HepG2 (cell line): ENCODE measurements at regions not wholly inside any gene's neighbourhood (a gene's known extent, or its start where the extent isn't known, plus 50 kb on each side); places are given as distances from the start of the nearest gene placed in this dataset.

Experiments
- ATAC-seq: fragments of 200-7000 bp; cut with Tn5 transposase; 3 replicates; pipeline ENCODE4 v1.9.1; 2020; ENCODE audit warnings: mild to moderate bottlenecking, moderate library complexity
- BruUV-seq: library from RNA; stranded (reverse); fragments of 400-500 nt; replicated peaks from 2 replicates; lab custom pipeline; 2021; lab: Mats Ljungman, UMichigan
- CTCF ChIA-PET: fragments of 300-600 bp; formaldehyde crosslinking; extraction: SDS; loops from one replicate; lab custom pipeline; 2021; ENCODE audit warnings: low total read pairs, inconsistent platforms, low intra/inter-chr PET ratio; lab: Yijun Ruan, JAX
- POLR2A ChIA-PET: fragments of 350-600 bp; sonication (Branson Sonifier 250); formaldehyde crosslinking; loops from one replicate; lab custom pipeline; 2020; ENCODE audit warnings: antibody characterized with exemption, inconsistent platforms; lab: Yijun Ruan, JAX
- DNase-seq: peaks from one replicate; pipeline ENCODE4 v3.0.0-alpha.2; 2015; ENCODE audit warnings: low spot score
- FAIRE-seq: peaks from 3 replicates; lab custom pipeline; 2011; peaks lifted over from hg19 to GRCh38; lab: Jason Lieb, UNC
- H2AFZ ChIP-seq: one replicate; pipeline ENCODE4 v1.6.1; 2011; ENCODE audit warnings: low read length, inconsistent platforms
- H3K27ac ChIP-seq: fragments of 300-600 bp; 3 replicates; pipeline ENCODE4 v1.8.0; 2011; ENCODE audit warnings: mixed run types, mild to moderate bottlenecking, mixed read lengths, low read length, inconsistent platforms; ENCODE audit not compliant: insufficient read depth; ENCODE audit errors: extremely low read length
- H3K27me3 ChIP-seq, 2 experiments: fragments of 200-600 bp in 1 of 2; 2 replicates in 1 of 2; 3 replicates in 1 of 2; pipeline versions ENCODE4 v1.6.0 to v1.8.0; 2011; ENCODE audit warnings: low read length in 2 of 2, mild to moderate bottlenecking in 2 of 2, moderate library complexity in 2 of 2, inconsistent platforms in 1 of 2; ENCODE audit not compliant: insufficient read depth in 2 of 2, control insufficient read depth in 1 of 2
- H3K36me3 ChIP-seq, 2 experiments: fragments of 200-600 bp in 1 of 2; replicated peaks in 1 of 2; 2 replicates in 1 of 2; 3 replicates in 1 of 2; pipeline versions ENCODE4 v1.5.1 to v1.8.0; 2011; ENCODE audit warnings: low read length in 2 of 2, inconsistent platforms in 1 of 2; ENCODE audit not compliant: insufficient read depth in 2 of 2, control insufficient read depth in 1 of 2
- H3K4me1 ChIP-seq: 2 replicates; pipeline ENCODE4 v1.5.1; 2012; ENCODE audit warnings: low read length, inconsistent platforms; ENCODE audit not compliant: insufficient read depth
- H3K4me2 ChIP-seq: 2 replicates; pipeline ENCODE4 v1.6.0; 2011; ENCODE audit warnings: low read depth, low read length, inconsistent platforms
- H3K4me3 ChIP-seq, 3 experiments: fragments of 200-600 bp in 1 of 3; sonication (generic), shearing (Covaris generic) in 1 of 3; replicated peaks in 1 of 3; 2 replicates each; pipeline ENCODE4 v1.5.1; 2011 to 2016; ENCODE audit warnings: low read length in 3 of 3, inconsistent platforms in 2 of 3, low read depth in 2 of 3, mild to moderate bottlenecking in 2 of 3, control low read depth in 1 of 3, mixed read lengths in 1 of 3; ENCODE audit not compliant: insufficient read depth in 1 of 3
- H3K79me2 ChIP-seq: one replicate; pipeline ENCODE4 v1.6.1; 2011; ENCODE audit warnings: low read length, inconsistent platforms; ENCODE audit not compliant: insufficient read depth
- H3K9ac ChIP-seq: 2 replicates; pipeline ENCODE4 v1.6.0; 2011; ENCODE audit warnings: mild to moderate bottlenecking, low read depth, low read length, inconsistent platforms; ENCODE audit not compliant: insufficient read depth
- H3K9me3 ChIP-seq: 2 replicates; pipeline ENCODE4 v1.5.1; 2012; ENCODE audit warnings: mild to moderate bottlenecking, low read length
- H4K20me1 ChIP-seq: 2 replicates; pipeline ENCODE4 v1.6.0; 2011; ENCODE audit warnings: inconsistent platforms, mild to moderate bottlenecking, low read length, moderate library complexity; ENCODE audit not compliant: insufficient read depth
- DRAP1 ChIP-seq: IDR thresholded peaks from 2 replicates; pipeline ENCODE4 v1.6.1; 2016; ENCODE audit warnings: missing genetic modification reagents, missing compliant biosample characterization
- E2F2 ChIP-seq: sonication (generic); formaldehyde crosslinking; IDR thresholded peaks from 2 replicates; pipeline ENCODE4 v1.4.0; 2020; ENCODE audit warnings: missing genetic modification reagents, borderline replicate concordance
- GLI4 ChIP-seq: sonication (generic); formaldehyde crosslinking; IDR thresholded peaks from 2 replicates; pipeline ENCODE4 v1.5.1; 2020; ENCODE audit warnings: missing genetic modification reagents, mild to moderate bottlenecking, moderate library complexity, borderline replicate concordance
- GPBP1L1 ChIP-seq: sonication (generic); formaldehyde crosslinking; IDR thresholded peaks from 2 replicates; pipeline ENCODE4 v1.5.0; 2020; ENCODE audit warnings: mild to moderate bottlenecking, missing genetic modification reagents
- MED13 ChIP-seq: sonication (generic); formaldehyde crosslinking; IDR thresholded peaks from 2 replicates; pipeline ENCODE4 v1.5.0; 2020; ENCODE audit warnings: missing genetic modification reagents
- SOX6 ChIP-seq, 2 experiments: fragments of 450-650 bp in 1 of 2; sonication (generic) in 1 of 2; formaldehyde crosslinking in 1 of 2; IDR thresholded peaks; 2 replicates each; pipeline versions ENCODE4 v1.4.0 to v1.6.1; 2017 to 2020; ENCODE audit warnings: antibody characterized with exemption in 1 of 2, mild to moderate bottlenecking in 1 of 2, missing genetic modification reagents in 1 of 2
- ZFAT ChIP-seq: sonication (generic); formaldehyde crosslinking; conservative IDR thresholded peaks from 2 replicates; pipeline ENCODE4 v1.8.1; 2023; ENCODE audit warnings: missing genetic modification reagents, inconsistent platforms
- ZMAT5 ChIP-seq: sonication (generic); formaldehyde crosslinking; IDR thresholded peaks from 2 replicates; pipeline ENCODE4 v1.5.0; 2020; ENCODE audit warnings: mild to moderate bottlenecking, low read depth, missing genetic modification reagents, borderline replicate concordance
- ZNF317 ChIP-seq: sonication (generic); formaldehyde crosslinking; IDR thresholded peaks from 2 replicates; pipeline ENCODE4 v1.5.0; 2020; ENCODE audit warnings: mild to moderate bottlenecking, missing genetic modification reagents
- ZNF335 ChIP-seq: sonication (generic); formaldehyde crosslinking; IDR thresholded peaks from 2 replicates; pipeline ENCODE4 v1.4.0; 2020; ENCODE audit warnings: missing genetic modification reagents
- ZNF775 ChIP-seq: sonication (generic); formaldehyde crosslinking; IDR thresholded peaks from 2 replicates; pipeline ENCODE4 v1.4.0; 2020; ENCODE audit warnings: missing genetic modification reagents, mild to moderate bottlenecking, moderate library complexity, borderline replicate concordance
- whole genome bisulfite sequencing: methylation state at CpG from one replicate; pipeline ENCODE4 v1.1.6; 2017; ENCODE audit warnings: low lambda C conversion rate; 5-methylcytosine and 5-hydroxymethylcytosine counted together
- in situ Hi-C: cut with HindIII; loops from 2 replicates; pipeline ENCODE4 v1.10.0; 2017; ENCODE audit warnings: low pct_unique_long_range_greater_than_20kb; ENCODE audit not compliant: extremely low pct_ligation_motif_present
- intact Hi-C: fragments of 100-400 bp; cut with micrococcal nuclease; formaldehyde crosslinking; loops from one replicate; pipeline ENCODE4 v1.10.0; 2022; ENCODE audit not compliant: unreplicated experiment

GRCh38 chr2:186991766-186992417 is 142.9 kb upstream of the ZSWIM2 start:
- no peak overlapping the region for H3K4me3 ChIP-seq
- no peaks in the 10 kb centered on the region for H3K27me3 ChIP-seq
- peaks cover 8% of the 10 kb centered on the region for H3K9me3 ChIP-seq
- in situ Hi-C loops: no loop called here
- no peaks in the 10 kb centered on the region for H3K4me1 ChIP-seq
- TF ChIP-seq ZNF317 (CRISPR knock-in tag) (no peak), ZNF775 (no peak), ZNF335 (CRISPR knock-in tag) (no peak), MED13 (CRISPR knock-in tag) (no peak), GLI4 (CRISPR knock-in tag) (no peak), ZFAT (CRISPR knock-in tag) (no peak), ZMAT5 (no peak), DRAP1 (CRISPR knock-in tag) (no peak), E2F2 (CRISPR knock-in tag) (no peak), SOX6 (IDR thresholded peaks at IDR 0.05) (no peak), SOX6 (CRISPR knock-in tag; IDR thresholded peaks at IDR 0.05) (no peak), GPBP1L1 (CRISPR knock-in tag) (no peak)
- intact Hi-C loops: no loop called here
- no peaks in the 10 kb centered on the region for H4K20me1 ChIP-seq
- H3K79me2 ChIP-seq: no peaks in the 10 kb centered on the region
- ChIA-PET POLR2A (no interaction called here), CTCF (no interaction called here)
- H3K27ac ChIP-seq: no peak overlapping the region
- no peak overlapping the region for H3K9ac ChIP-seq
- WGBS: 11% methylated on average over 4 of the region's 4 CpGs
- FAIRE-seq (no peak), ATAC-seq (no peak), DNase-seq (no peak)
- H3K4me2 ChIP-seq: no peak overlapping the region
- no TSS peak for BruUV-seq
- H3K36me3 ChIP-seq: no peaks in the 10 kb centered on the region
- H2AFZ ChIP-seq: no peak overlapping the region
